HG03558 (cell line): ENCODE measurements at regions not wholly inside any gene's neighbourhood (a gene's known extent, or its start where the extent isn't known, plus 50 kb on each side); places are given as distances from the start of the nearest gene placed in this dataset.

Source experiments
- ATAC-seq: cut with Tn5 transposase; IDR thresholded peaks from one replicate; pipeline ENCODE4 v1.9.1; 2021; ENCODE audit warnings: moderate number of reproducible peaks; ENCODE audit not compliant: unreplicated experiment; ENCODE audit errors: extremely low read depth

DNA sequence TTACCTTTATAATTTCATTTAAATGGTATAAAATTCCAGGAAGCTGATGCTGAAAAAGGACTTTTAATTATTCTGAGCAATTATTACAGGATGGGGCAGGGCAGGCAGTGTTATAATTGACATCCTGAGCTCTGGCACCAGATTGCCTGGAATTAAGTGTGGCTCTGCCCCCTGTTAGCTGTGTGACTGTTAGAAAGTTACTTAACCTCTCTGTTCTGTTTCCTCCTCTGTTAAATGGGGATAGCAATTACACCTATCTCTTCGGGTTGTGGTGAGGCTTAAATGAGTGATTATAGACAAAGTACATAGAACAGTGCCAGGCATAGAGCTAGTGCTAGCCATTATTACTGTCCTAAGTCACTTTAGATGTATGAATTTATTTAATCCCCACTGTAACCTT is 327.3 kb downstream of the SMAD2 start:
- ATAC-seq = no peak

DNA sequence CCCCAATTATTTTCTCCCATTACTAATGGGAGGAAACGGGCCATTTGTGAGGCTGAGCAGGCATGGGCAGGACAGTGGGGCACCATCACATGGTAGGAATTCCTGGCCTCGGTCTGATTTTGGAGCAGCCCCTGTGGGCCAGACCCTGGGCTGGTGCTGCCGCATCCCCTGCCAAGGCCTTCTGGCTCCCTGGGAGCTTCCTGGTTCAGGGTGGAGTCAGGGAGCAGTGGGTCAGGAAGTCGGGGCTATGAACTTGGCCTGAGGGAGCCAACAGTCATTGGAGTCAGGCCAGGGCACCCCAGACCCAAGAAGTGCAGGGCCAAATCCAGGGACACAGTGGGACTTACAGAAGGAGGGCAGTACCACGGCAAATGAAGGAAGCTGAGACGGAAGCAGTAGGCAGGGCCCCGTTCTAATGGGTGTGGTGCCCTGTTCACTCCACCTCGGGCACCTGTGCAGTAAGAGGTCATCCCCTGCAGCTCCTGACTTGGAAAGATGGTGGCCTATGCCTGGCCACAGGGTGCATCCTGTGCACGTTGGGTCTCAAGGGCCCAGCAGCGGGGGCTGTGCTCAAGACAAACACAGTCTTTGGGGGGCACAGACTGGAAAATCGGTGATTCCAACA is 328.1 kb downstream of the SMAD2 start:
- no peak for ATAC-seq

DNA sequence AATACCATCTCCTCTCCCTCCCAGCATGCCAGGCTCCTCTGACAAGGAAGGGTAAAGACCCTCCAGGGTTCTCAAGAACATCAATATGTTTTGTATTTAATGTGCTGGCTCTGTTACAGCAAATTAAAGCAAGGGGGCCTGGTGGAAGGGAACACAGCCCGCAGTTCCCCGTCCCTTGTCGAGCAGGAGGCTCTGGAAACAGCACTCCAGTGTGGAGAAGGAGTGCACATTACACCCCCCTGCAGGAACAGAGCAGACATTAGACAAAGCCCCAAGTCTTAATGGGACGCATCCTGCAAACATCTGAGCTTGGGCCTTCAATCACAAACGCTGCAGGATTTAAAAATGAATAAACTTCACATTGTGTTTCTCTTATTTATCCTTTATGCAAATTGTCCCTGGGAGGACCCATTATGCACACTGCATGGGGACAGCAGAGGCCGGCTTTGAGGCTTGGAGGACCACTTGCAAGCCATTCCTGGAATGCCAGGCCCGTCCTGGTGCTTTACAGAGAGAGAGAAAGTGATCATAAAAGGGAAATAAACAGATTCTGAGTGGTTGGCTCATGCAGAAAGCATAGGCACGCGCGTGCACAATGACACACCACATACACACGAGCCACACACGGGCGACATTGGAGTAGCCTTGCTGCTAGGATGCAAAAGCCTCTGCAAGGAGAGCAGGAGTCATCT is 328.7 kb downstream of the SMAD2 start:
- ATAC-seq = no peak

DNA sequence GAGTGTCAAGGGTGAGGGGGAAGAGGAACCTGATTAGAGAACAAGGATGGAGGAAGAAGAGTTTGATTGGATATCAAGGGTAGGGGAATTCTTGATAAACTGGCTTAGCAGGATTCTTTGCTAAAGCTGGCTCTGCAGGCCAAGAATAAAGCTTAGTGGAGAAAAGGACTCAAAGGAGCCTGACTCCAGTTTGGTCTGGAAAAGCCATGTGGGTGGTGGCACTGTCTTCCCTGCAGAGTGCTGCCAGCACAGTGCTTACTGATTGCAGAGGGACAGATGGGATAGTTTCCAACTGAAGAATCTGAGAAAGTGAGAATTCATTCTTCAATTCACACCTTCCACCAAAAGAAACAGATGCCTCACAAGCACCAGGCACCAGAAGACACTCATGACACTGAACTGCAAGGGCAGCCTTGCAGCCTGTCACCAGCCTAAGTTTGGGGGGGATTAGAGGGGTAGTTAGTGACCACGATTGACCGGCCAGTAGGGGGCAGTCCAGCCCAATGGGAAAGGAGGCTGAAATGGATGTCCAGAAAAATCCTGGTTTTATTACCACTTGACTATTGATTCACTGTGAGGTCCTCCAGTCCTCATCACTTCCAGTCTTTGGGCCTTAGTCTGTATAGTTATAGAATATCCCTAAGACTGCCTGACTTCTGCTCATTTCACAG is 334.5 kb downstream of the SMAD2 start:
- ATAC-seq = no peak

DNA sequence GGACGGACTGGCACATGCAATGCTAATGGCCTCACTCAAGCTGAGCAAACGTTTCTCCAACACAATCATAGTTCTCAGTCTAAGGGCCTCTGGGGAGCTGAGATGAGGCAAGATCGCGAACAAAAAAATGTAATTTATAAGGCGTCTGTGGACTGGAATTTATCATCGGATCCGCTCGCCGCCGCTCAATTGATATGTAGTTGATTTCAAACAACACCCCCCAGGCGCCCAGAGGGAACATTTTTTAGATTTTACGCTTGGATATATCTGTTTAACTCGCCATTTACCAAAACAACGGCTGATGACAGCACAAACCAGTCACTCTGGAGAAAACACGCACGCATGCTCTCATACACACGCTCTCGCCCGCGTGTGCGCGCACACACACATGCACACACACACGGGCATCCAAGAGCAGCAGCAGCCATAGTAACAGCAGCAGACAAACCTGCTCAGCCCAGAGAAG is 335.8 kb downstream of the SMAD2 start:
- ATAC-seq = no peak

DNA sequence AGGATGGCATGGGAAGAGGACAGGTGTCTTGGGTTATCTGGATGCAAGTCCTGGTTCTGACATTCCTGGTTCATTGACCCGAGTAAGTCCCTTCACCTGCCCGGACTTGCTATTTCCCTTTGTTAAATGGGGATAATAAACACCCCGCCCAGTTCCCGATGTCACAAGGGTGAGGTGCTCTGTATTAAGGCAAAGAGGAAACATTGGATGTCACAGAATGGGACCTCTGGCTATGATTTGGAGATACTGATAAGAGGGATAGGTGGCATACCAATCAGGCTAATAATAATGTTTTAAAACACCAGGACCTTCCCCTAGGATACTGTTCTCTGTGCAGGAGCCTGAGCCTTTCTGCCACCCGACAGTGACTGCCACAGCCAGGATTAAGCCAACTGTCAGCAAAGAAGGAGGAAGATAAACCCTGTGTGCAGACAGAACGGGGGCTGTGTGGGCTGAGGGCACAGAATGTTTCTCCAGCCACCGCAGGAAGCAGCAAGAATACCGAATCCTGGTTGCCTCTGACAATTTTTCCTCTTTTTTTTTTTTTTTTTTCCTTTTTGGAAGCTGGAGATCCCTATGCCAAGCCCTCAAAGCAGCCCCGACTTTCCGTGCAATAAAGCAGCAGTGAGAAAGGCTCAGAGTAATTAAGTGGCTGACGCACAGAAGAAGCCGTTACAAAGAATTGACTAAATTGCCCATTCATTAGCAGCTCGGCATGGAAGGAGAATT is 336.6 kb downstream of the SMAD2 start:
- no peak for ATAC-seq

DNA sequence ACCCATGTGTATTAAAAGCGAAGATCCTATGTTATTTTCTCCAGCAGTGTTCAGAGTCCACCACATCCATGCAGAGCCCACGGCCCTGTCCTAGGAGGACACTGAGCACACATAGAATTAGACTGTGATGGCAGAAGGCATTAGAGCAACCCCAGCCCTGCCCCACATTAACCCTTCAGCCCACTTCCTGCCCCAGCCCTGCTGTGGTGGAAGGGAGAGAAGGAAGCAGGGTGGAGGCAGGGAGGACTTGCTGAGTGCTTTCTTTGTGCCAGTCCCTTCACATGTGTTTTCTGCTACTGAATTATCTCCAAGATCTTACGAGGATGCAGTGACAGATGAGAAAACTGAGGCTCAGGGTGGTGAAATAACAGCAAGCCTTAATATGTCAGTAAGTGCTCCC is 339.0 kb downstream of the SMAD2 start:
- no peak for ATAC-seq

DNA sequence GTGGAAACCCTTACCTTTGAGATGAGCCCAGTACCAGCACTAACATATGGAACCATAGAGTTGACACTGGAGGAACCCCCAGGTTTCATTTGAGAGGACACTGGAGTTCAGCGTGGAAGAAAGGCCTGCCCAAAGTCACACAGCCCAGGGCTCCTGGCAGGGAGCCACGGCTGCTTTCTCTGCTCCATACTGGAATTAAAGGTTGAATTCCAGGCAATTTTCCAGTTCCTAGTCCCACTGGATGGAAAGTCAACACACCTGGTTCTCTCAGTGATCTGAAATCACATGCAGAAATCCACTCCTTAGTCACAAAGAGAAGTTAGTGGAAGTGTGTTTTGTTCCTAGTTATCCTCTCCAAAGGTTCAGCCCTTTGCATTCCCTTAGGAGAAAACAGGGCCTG is 336.1 kb upstream of the SKOR2 start:
- ATAC-seq = no peak

DNA sequence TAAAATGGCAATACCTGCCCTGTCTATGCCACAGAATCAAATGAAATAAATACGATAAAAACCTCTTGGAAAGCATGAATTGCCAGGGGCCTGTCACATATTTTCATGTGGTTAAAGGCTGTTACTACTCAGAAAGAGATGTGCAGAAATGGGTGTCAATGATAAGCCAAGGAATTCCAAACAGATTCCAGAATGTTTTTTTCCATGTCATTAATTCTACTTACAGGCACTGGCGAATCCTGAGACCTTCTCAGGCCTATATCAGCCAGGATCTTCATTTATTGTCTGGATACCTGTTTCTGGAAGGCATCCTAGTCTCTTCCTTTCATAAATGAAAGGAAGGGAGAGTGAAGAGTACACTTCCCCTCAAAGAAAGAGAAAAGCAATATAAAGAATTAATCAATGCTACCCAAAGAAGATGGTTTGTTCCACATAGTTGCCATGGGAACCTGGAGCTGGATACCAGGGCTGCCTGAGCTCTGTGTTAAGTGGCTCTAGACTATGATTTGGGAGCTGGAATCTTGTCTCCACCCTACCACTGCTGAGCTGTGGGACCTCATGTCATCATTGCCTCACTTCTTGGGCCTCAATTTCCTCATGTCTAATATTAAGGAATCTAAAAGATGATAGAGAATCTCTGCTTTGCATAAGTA is 335.1 kb upstream of the SKOR2 start:
- ATAC-seq = no peak

DNA sequence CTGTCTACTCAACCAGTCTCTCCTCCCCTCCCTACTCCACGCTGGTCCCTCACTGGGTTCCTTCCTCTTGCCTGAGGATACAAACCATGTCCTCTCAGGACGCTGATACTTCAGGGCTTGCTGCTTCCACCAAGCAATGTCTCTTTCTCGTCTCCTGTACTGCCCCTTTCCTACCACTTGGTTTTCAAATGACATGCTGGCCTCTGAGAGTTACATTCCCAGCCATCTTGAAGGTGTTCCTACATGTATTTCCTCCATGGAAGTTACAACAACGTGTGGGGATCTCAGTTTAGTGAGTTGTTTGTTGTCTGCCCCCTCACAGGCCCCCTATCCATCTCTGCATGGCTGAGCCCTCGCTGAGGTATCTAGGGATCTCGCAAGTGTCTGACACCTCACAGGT is 334.5 kb upstream of the SKOR2 start:
- ATAC-seq = no peak

DNA sequence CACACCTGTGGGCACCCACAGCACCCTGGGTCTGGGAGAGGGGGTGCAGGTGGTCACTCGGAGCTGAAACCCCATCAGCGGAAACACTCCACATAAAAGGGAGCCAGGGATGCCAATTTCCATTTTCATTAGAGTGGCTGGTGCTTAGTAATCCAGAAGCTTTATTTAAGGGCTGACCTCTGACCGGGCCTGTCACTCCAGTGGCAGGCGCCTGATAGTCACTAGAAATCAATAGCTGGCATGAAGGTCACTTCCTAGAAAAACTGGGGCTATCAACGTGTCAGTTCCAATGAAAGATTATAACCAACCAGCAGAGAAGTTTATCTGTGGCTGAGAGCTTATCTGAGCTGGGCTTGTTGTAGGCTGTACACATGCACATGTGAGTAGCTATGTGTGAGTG is 333.7 kb upstream of the SKOR2 start:
- ATAC-seq = no peak

DNA sequence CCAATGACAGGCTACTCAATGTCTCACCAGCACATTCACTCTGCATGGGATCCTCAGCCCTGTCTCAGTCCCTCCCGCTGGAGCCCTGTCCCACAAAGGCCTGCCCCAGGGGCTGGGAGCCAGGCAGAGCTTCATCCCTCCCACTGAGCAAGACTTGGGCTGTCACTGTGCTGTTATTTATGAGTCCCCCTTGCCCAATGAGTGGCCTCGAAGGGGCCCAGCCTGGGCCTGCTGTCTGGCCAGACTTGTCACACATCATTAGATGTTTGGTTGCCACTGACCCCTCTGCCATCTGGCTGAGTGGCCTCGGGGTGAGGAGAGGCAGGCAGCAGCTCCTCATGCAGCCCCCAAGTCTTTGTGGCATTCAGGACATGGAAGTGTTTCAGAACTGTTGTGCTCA is 330.6 kb upstream of the SKOR2 start:
- ATAC-seq = no peak

DNA sequence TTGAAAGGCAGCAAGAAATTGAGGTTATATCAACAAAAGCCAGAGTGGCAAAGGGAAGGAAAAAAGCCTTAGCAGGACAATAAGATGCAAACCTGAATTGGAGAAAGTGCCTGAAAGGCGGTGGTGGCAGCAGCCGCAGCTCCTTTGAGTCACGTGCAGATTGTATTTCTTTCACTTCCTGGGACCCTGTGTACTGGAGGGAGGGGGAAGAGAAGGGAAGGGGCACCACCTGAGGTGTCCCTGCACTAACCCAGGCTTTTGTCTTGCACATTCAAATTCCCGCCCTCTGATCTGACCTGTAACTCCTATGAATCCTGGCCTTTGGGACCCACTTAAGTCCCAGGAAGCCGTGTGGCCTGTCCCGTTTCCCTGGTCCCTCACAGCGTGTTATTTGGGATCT is 326.1 kb upstream of the SKOR2 start:
- no peak for ATAC-seq

DNA sequence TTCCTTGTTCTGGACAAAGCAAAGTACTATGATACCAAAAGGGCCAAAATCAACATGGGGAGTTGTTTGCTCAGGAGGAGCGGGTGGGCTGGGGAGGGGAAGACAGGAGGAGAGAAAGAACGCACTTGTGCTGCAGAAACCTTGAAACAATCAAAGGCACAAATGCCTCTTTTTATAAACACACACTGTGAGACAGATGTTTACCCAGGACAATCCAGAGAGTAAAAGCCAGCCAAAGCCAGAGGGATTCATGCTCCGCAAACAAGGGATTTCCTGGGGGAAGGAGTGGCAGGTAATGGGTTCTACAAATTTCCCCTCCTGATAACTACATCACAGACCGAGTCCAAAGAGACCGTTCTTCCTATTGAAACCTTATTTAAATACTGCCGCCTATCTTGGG is 323.5 kb upstream of the SKOR2 start:
- no peak for ATAC-seq

DNA sequence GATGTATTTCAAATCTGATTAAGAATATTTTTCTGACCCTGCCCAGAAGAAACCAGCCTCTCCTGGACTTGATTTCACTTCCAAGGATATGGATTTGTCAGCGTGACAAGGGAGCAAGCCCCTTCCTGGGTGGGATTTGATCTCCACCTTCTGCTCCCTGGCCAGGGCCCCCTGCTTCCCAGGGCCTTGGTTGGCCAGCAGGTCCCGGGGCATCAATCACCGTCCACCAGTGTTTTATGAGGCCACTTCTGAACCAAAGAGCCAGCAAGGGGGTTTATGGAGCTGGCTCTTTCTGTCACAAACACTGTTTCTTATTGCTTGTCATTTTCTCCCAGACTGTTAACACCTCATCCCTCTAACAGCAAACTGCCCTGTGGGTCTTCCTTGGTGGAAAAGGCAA is 320.5 kb upstream of the SKOR2 start:
- ATAC-seq = no peak

DNA sequence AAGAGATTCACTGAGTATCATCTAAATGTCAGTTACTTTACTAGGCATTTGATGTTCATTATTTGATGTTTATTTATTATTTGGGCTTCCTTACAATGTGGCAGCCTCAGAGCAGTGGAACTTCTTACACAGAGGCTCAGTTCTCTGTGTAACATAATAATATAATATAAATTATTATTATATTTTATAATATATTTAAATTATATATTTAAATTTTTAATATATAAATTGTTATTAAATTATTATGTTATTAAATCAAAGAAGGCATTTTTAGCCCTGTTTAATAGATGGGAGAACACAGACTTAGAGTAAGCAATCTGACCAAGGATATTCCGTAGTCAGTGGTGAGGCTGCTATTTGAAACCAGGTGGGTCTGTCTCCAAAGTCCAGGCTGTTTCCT is 315.3 kb upstream of the SKOR2 start:
- ATAC-seq = no peak

DNA sequence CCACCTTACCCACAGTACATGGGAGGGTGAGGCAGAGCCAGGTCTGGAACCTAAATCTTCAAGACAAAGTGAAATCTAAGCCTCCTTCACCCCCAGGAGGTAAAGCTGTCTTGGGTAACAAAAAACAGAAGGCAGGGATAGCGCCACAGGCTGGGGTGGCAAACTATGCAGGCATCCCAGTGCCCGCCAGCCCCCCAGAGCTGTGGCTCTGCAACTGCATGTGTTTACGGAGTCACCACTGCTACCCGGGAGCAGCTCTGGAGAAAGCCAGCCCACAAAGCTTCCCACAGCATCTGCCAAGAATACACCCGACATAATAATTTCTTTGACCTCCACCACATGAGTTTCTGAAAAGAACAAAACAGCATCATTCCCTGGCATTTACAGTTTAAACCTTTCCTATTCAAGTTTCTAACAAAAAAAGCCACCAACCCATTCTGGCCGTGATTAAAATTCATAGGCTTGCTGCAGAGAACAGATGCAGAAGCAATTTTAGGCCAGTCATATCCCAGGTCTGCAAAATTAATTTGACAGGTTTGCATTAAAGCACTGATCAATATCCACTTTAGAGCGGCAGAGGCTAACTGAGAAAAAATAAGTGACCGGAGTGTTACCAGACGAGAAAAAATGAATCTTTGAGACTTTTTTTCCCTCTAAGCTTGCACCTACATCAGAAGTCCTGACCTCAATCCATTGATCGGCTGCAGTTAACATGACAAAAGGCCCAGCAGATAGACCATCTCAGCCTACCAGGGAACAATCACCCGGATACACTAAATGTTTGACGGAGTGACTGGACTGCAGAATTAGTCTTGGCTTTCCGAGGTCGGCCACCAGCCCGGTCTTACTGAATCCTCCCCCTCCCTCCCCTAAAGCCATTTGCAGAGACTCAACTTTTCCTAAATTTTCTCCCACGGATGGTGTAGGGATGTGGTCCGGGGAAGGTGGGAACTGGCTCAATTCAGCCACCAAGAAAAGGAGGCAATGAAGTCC is 309.6 kb upstream of the SKOR2 start:
- no peak for ATAC-seq

DNA sequence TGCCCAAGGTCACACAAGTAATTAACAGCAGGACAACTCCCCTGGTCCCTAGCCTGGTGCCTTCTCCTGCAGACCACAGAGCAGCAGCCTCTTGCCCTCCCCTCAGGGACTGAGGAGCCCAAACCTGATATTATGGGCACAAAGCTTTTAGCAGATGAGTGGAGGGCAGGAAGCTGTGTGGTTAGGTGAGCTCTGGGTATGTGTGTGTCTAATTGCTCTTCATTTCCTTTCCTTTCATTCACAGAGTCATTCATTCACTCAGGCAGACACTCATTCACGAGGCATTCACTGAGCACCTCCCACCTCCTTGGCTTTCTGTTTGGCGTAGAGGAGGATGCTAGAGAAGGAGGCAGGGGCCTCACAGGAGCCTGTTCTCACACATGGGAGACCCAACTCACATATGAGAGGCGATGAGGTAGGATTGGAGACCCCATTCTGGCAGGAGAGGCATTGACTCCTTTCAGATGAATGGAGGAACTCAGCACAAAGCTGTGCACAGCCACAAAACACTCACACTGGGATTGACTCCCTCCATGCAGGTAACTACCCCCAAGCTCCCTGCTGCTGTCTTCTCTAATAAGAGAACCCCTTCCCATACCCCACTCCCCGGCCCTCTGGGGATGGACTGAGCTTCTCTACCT is 306.8 kb upstream of the SKOR2 start:
- ATAC-seq = peak; percentile 76

DNA sequence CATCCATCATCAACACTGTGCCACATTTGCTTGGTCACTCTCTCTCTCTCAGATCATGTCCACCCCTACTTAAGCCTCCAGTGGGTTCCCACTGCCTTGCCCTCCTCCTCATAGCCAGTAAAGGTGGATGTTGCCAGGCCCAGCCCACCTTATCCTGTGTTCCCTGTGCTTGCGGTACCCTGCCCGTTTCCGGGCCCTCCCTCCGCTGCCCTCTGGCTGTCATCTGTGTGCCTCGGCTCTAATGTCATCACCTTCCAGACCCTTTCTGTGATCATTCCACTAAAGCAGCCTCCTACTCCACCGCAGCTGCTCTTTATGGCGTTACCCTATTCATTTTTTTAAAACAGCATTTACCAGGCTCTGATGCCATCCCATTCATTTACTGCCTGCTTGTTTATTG is 305.7 kb upstream of the SKOR2 start:
- no peak for ATAC-seq
